ENCODE measurements at regions not wholly inside any gene's neighbourhood (a gene's known extent, or its start where the extent isn't known, plus 50 kb on each side); places are given as distances from the start of the nearest gene placed in this dataset.

- TF ChIP-seq CTCF (IDR thresholded peaks at IDR 0.05) (no peak), EZH2phosphoT487 (IDR thresholded peaks at IDR 0.05) (no peak), EZH2 (IDR thresholded peaks at IDR 0.05) (no peak)
These were observed 101.9 kb upstream of the SLC35F3 start for GRCh38 chr1:233802611-233803010.

All from neural progenitor cell (in vitro differentiated cells).